ENCODE measurements at regions not wholly inside any gene's neighbourhood (a gene's known extent, or its start where the extent isn't known, plus 50 kb on each side); places are given as distances from the start of the nearest gene placed in this dataset.

DNA sequence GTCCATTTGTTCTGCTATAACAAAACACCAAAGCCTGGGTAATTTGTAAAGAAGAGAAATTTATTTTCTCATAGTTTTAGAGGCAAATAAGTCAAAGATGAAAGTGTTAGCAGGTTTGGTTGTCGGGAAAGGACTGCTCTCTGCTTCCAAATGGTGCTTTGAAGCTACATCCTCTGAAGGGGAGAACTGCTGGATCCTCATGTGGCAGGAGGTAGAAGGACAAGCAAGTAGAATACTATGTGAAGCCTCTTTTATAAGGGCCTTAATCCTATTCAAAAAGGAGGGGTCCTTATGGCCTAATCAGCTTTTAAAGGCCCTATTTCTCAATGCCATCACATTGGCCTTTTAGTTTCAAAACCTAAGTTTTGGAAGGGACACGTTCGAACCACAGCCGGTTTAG lies 826.0 kb upstream of the EPHA7 start:
- H3K4me1 Mint-ChIP-seq (ENCODE audit: unreplicated experiment): no peaks in the 10 kb centered on the region
- H3K4me3 Mint-ChIP-seq (ENCODE audit: unreplicated experiment): no peak overlapping the region

DNA sequence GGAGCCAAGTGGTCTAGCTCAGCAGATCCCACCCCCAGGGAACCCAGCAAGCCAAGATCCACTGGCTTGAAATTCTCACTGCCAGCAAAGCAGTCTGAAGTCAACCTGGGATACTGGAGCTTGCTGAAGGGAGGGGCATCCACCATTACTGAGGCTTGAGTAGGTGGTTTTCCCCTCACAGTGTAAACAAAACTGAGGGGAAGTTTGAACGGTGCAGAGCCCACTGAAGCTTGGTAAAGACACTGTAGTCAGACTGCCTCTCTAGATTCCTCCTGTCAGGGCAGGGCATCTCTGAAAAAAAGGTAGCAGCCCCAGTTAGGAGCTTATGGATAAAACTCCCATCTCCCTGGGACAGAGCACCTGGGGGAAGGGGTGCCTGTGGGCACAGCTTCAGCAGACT lies 819.5 kb upstream of the EPHA7 start:
- Mint-ChIP-seq H3K9me3 (ENCODE audit: unreplicated experiment) (no peaks in the 10 kb centered on the region), H3K4me3 (ENCODE audit: unreplicated experiment) (no peak overlapping the region), H3K27me3 (ENCODE audit: unreplicated experiment) (peaks cover 1% of the 10 kb centered on the region), H3K4me1 (ENCODE audit: unreplicated experiment) (no peaks in the 10 kb centered on the region), H3K27ac (ENCODE audit: unreplicated experiment) (no peak overlapping the region), H3K36me3 (ENCODE audit: low read depth, unreplicated experiment) (no peaks in the 10 kb centered on the region)
- no peak for DNase-seq (ENCODE audit: low spot score)
- TF ChIP-seq, protein P1, sequence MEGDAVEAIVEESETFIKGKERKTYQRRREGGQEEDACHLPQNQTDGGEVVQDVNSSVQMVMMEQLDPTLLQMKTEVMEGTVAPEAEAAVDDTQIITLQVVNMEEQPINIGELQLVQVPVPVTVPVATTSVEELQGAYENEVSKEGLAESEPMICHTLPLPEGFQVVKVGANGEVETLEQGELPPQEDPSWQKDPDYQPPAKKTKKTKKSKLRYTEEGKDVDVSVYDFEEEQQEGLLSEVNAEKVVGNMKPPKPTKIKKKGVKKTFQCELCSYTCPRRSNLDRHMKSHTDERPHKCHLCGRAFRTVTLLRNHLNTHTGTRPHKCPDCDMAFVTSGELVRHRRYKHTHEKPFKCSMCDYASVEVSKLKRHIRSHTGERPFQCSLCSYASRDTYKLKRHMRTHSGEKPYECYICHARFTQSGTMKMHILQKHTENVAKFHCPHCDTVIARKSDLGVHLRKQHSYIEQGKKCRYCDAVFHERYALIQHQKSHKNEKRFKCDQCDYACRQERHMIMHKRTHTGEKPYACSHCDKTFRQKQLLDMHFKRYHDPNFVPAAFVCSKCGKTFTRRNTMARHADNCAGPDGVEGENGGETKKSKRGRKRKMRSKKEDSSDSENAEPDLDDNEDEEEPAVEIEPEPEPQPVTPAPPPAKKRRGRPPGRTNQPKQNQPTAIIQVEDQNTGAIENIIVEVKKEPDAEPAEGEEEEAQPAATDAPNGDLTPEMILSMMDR (IDR thresholded peaks at IDR 0.05; ENCODE audit: unreplicated experiment): no peak

More for the DNA sequence above, 826.0 kb upstream of the EPHA7 start:
- TF ChIP-seq, protein P1 (IDR thresholded peaks at IDR 0.05; ENCODE audit: unreplicated experiment): no peak
- no peaks in the 10 kb centered on the region for H3K9me3 Mint-ChIP-seq (ENCODE audit: unreplicated experiment)
- peaks cover 1% of the 10 kb centered on the region for H3K27me3 Mint-ChIP-seq (ENCODE audit: unreplicated experiment)
- H3K36me3 Mint-ChIP-seq (ENCODE audit: low read depth, unreplicated experiment): no peaks in the 10 kb centered on the region
- DNase-seq (ENCODE audit: low spot score): no peak
- H3K27ac Mint-ChIP-seq (ENCODE audit: unreplicated experiment): no peak overlapping the region

DNA sequence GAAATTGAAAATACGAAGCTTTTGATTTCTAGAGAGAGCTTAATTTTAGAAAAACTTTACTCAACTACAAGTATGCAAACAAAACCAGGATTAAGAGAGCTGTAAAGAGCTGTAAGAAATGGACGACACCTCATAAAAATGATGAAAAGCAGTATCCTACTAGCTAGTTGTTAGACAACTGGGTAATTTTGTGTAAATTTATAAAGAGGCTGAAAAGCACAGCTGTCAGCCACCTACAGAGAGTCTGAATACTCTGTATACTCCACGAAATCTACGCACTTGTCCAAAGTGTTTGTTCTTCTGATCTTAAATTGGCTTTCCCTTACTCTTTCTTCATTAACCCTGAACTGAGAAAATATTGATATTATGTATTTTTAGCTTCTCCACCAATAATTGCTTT lies 808.4 kb upstream of the EPHA7 start:
- H3K9me3 Mint-ChIP-seq (ENCODE audit: unreplicated experiment): no peaks in the 10 kb centered on the region
- H3K36me3 Mint-ChIP-seq (ENCODE audit: low read depth, unreplicated experiment): no peaks in the 10 kb centered on the region
- no peak overlapping the region for H3K4me3 Mint-ChIP-seq (ENCODE audit: unreplicated experiment)
- H3K4me1 Mint-ChIP-seq (ENCODE audit: unreplicated experiment): no peaks in the 10 kb centered on the region
- no peaks in the 10 kb centered on the region for H3K27me3 Mint-ChIP-seq (ENCODE audit: unreplicated experiment)
- TF ChIP-seq, protein P1 (IDR thresholded peaks at IDR 0.05; ENCODE audit: unreplicated experiment): no peak
- no peak for DNase-seq (ENCODE audit: low spot score)
- H3K27ac Mint-ChIP-seq (ENCODE audit: unreplicated experiment): no peak overlapping the region

DNA sequence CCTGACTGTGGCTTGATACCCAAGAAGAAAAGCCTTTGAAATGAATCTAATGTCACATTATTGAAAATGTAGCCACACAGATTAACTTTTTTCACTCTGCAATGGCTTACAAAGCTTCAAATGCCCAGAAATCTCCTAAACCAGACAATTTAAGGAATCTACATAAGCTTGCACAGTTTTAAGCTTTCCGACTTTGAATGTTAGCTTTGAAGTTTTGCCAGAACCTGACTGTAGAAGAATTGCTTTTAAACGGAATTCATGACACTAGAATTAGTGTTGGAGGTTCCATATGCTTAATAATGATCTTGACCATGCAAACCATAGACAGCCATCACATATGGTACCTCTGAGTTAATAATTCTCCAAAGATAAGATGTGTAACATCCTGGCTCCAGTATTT lies 798.5 kb upstream of the EPHA7 start:
- Mint-ChIP-seq H3K27ac (ENCODE audit: unreplicated experiment) (no peak overlapping the region), H3K9me3 (ENCODE audit: unreplicated experiment) (no peaks in the 10 kb centered on the region), H3K27me3 (ENCODE audit: unreplicated experiment) (peaks cover 2% of the 10 kb centered on the region), H3K36me3 (ENCODE audit: low read depth, unreplicated experiment) (no peaks in the 10 kb centered on the region), H3K4me3 (ENCODE audit: unreplicated experiment) (no peak overlapping the region), H3K4me1 (ENCODE audit: unreplicated experiment) (no peaks in the 10 kb centered on the region)
- TF ChIP-seq, protein P1 (IDR thresholded peaks at IDR 0.05; ENCODE audit: unreplicated experiment): no peak
- DNase-seq (ENCODE audit: low spot score): no peak

DNA sequence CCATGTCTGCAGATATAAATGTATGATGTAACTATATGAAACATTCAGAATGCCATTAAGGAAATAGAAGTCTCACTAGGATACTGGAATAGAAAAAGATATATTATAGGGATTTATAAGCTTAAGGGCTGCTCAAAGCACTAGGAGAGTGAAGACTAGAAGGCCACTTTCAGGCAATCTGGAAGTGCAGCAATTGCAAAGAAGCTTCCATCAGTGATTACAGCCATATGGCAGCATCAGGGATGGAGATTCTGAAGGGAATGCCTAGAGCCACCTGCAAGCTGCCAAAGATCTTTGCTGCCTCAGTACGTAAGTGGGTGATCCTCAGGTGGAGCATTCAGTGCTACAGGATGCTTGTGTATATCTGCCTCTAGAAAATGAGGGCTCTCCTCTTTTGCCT lies 796.2 kb upstream of the EPHA7 start:
- TF ChIP-seq, protein P1 (IDR thresholded peaks at IDR 0.05; ENCODE audit: unreplicated experiment): no peak
- H3K36me3 Mint-ChIP-seq (ENCODE audit: low read depth, unreplicated experiment): no peaks in the 10 kb centered on the region
- DNase-seq (ENCODE audit: low spot score): no peak
- H3K27ac Mint-ChIP-seq (ENCODE audit: unreplicated experiment): no peak overlapping the region
- no peaks in the 10 kb centered on the region for H3K9me3 Mint-ChIP-seq (ENCODE audit: unreplicated experiment)
- H3K4me3 Mint-ChIP-seq (ENCODE audit: unreplicated experiment): no peak overlapping the region
- no peaks in the 10 kb centered on the region for H3K4me1 Mint-ChIP-seq (ENCODE audit: unreplicated experiment)
- peaks cover 2% of the 10 kb centered on the region for H3K27me3 Mint-ChIP-seq (ENCODE audit: unreplicated experiment)

All from endothelial cell (in vitro differentiated cells).